Stimulated activated CD4-positive, alpha-beta T cell treated with anti-CD3 and anti-CD28 coated beads, Interleukin-12 subunit alpha, Interleukin-12 subunit beta, amount 100 ng/mL, for 48 hours (primary cell): ENCODE measurements at regions not wholly inside any gene's neighbourhood (a gene's known extent, or its start where the extent isn't known, plus 50 kb on each side); places are given as distances from the start of the nearest gene placed in this dataset.

ENCODE experiments used
- DNase-seq, 3 donors: peaks; one replicate each; pipeline ENCODE4 v3.0.0-alpha.2; 2020; ENCODE audit warnings: low read depth in 2 of 3, low spot score in 1 of 3

GRCh38 chr3:194964809-194965208, 279.1 kb downstream of the FAM43A start:
- DNase-seq: no peak

GRCh38 chr3:194967151-194968117, 281.8 kb downstream of the FAM43A start:
- DNase-seq: no peak

- DNase-seq: no peak
Observed at GRCh38 chr3:194970066-194970465, 284.4 kb downstream of the FAM43A start.

GRCh38 chr3:194971009-194971408, 285.3 kb downstream of the FAM43A start:
- DNase-seq: no peak

DNA sequence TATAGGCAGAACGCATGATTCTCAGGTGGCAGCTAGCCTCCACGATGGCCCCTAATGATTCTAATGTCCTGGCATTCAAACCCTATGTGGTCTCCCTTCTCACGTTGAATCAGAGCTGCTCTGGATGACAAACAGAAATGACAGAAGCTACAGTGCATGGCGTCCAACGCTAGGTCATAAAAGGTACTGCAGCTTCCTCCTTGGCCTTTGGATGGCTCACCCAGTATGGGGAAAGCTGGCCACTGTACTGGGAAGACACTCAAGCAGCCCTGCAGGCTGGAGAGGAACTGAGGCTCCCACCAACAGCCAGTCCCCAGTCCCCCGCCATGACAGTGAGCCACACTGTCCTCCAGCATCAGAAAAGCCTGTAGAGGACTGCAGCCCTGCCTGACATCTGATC, 286.3 kb downstream of the FAM43A start:
- DNase-seq: no peak

DNA sequence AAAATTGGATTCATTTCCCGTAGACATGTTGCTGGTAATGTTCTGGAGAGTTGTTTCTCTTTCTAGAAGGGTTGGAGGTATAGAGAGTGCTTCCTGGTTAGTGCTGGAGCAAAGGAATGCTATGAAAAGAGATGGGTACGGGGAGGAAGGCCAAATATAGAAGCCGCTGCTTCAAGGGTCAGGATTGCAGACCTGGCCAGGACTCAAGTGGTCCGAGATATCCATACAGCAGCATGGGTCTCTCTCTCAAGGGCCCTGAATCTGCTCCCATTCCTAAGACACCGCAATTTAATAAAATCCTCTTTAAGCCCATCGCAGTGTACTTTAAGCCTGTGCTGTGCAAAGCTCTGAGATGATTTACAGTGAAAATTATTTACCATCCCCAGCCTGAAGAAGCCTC, 287.0 kb downstream of the FAM43A start:
- no peak for DNase-seq

- DNase-seq: no peak
Observed at GRCh38 chr3:194973366-194974000, 287.8 kb downstream of the FAM43A start.

DNA sequence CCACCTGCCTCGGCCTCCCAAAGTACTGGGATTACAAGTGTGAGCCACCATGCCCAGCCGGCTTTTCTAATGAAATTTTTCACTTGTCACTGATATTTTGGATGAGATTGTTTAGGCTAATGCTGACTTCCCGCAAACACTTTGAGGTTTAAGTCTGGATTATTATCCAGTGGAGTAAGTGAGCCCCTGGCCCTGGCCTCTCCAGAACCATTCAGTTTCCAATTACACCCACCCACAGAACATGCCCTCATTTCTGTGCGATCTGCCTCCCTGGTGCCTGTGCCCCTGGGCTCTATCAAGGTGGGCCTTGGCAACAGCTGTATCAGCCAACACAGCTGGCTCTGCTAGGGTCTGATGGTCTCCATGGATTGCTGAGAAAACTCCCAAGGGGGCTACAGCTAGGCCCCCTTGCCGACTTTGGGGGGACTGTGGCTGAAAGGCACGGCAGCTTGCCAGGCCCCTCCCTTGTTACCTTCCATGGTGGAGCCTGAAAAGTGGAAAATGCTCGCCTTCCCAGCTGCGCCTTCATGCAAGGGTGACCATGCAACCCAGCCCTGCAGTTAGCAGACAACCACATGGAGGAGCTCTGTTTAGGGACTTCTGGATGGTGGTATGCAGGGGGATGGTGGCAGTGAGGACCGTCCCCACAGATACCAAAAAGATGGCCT, 288.9 kb downstream of the FAM43A start:
- DNase-seq: no peak

DNA sequence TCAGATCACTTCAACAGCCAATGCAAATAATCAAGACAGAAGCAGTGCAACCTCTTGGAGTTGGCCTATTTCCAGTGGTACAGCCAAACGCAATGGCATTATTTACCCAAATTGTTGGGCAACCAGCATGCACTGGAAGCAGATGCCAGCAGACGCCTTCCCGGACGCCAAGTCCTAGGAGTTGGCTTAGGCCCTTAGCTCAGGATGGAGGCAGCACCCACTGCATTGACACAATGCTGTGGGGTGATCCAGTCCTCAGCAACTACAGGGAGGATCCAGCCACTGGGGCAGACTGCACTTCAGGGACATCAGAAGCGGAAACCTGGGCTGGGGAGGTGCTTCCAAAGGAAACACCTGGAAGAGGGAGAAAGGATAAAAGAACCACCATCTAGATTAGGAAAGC, 290.4 kb downstream of the FAM43A start:
- DNase-seq: no peak

GRCh38 chr3:194976874-194977273, 291.2 kb downstream of the FAM43A start:
- DNase-seq: no peak

DNA sequence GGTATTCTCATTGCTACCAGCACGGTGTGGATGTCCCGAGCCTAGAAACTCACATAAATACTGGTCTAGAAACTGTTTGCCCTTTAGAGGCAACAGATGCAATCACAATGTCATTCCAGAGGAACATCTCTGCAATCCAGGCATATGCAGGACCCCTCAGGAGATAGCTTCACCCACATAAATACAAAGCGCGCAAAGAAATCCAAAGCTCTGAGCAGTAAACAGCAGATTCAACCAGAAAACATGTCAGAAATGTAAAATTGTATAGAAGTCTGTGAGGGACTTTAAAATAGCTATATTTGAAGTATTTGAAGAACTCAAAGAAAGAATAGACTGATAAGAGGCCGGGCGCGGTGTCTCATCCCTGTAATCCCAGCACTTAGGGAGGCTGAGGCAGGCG, 291.7 kb downstream of the FAM43A start:
- no peak for DNase-seq

GRCh38 chr3:194979173-194979572, 291.8 kb downstream of the XXYLT1 start:
- no peak for DNase-seq

DNA sequence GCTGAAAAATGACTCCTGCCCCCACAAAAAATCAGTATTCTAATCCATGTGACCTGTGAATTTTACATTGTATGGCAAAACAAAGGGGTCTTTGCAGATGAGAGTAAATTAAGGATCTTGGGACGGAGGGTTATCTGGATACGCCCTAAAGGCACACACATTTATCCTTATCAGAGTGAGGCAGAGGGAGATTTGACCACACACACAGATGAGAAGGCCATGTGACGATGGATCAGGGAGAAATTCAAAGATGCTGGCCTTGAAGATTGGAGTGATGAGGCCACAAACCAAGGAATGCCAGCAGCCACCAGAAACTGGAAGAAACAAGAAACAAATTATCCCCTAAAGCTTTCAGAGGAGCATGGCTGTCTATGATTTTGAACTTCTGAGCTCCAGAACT, 288.5 kb downstream of the XXYLT1 start:
- no peak for DNase-seq

DNA sequence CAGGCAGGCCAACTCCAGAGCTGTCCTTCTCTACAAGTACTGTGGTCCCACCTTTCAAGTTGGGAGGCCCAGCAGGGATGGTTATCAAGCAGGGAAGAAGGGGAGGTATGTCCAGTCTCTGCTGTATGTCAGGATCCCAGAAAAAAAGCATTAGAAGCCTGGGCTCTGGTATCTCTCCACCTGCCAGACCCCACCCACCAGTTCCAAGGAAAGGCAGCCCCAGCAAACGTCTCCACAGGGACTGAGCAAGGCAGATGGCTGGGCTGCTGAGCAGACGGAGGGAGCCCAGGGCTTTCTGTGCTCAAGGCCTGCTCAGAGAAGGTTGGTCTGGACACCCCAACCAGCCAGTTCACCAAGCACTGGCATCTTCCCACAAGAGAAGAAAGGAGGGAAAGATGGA, 287.8 kb downstream of the XXYLT1 start:
- DNase-seq: no peak

DNA sequence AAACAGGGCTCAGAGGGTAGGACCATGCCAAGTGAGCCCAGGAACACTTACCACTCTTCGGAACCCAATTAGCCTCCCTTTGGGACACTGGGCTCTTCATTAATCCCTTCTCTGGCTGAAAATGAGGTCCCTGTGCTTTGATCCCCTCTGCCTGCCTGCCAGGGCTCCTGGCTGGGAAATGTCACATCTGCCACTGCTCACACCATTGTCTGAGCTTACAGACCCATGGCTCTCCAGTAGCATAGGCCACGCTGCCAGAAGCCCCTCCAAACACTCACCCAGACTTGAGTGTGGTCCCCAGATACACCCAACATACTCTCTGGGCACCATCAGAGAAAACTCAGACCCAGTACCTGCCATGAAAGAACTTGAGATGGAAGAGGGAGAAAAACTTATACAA, 287.3 kb downstream of the XXYLT1 start:
- DNase-seq: no peak

GRCh38 chr3:194984066-194984465, 286.9 kb downstream of the XXYLT1 start:
- DNase-seq: no peak

GRCh38 chr3:194984622-194985021, 286.3 kb downstream of the XXYLT1 start:
- DNase-seq: no peak

DNA sequence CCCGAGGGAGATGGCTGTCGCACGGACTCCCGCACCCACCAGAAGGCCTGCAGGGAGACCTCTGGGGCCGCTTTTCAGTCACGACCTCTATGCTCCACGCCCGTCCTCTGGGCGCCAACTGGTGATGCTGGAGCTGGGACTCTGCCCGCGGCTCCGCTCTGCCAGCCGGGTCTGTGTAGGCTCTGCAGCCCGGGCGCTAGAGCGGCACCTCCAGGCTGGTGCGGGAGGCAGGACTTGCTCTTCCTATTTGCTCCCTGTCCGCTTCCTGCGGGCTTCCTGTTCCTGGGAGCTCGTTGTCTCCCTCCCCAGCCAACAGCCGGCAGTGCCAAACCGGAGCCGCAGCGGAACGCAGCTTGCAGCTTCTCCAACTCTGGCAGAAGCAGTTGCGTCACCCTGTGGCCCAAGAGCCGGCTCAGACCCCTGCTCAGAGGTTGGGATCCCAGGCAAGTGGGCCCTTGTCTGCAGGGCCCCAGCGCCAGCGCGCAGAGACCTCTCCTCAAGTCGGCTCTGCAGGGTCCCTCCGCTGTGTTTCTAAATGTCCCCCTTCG, 285.9 kb downstream of the XXYLT1 start:
- no peak for DNase-seq

- DNase-seq: no peak
Observed at GRCh38 chr3:194986208-194987043, 284.5 kb downstream of the XXYLT1 start.

DNA sequence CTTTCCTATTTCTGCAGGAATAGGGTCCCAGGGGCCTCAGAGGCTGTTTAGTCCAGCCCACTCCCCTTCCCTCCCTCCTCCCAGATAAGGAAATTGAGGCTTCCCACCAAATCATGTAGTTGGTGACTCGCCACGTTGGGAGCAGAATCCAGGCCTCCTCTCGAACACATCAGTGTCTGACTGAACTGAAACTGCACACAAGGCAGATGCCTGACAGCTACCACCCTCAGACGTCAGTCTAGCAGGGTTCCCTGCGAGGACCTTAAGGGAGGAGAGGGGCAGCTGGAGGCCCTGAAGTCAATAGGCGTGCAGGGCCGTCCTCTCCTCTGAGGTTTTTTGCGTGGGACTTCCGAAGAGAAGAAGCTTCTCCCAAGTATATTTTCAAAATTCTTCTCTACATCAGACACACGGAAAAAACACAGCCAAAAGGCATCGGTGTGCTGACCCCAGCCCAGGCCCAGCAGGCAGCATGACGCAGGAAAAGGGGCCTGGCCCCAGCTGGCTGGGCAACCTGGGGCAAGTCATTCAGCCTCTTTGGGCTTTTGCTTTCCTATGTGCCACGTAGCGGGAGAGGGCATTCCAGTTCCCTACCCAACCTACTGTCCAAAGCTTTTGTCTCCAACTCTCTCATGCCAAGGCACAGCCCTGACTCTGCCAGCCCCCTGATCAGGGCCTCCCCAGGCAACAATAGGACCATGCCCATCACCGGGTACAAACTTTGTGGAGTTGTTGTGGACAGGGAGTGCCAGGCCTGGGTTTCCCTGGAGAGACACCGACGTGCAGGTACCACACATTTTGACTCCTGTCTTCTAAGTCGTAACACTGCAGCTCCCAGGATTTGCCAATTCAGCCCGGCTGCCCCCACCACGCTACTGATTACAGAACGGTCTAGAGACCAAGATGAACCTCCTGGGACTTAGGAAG, 283.1 kb downstream of the XXYLT1 start:
- DNase-seq: no peak
